H1 (cell line): ENCODE measurements at regions not wholly inside any gene's neighbourhood (a gene's known extent, or its start where the extent isn't known, plus 50 kb on each side); places are given as distances from the start of the nearest gene placed in this dataset.

Experiments used
- CHD1 ChIP-seq: IDR thresholded peaks from 2 replicates; pipeline ENCODE4 v1.6.1; 2012; ENCODE audit warnings: low read depth, low read length, improper control_type of control experiment
- MAFK ChIP-seq: IDR thresholded peaks from 2 replicates; pipeline ENCODE4 v1.6.1; 2012; ENCODE audit warnings: low read depth, mild to moderate bottlenecking, improper control_type of control experiment, low read length
- RNF2 ChIP-seq: fragments of 200-900, 300-1000 bp; sonication (generic); IDR thresholded peaks from 2 replicates; pipeline ENCODE4 v1.7.1; 2016; ENCODE audit warnings: borderline replicate concordance, low read depth, mild to moderate bottlenecking, antibody characterized with exemption, low read length; ENCODE audit not compliant: poor library complexity, severe bottlenecking; ENCODE audit errors: missing control alignments

GRCh38 chr16:35452471-35452870, 1993.1 kb downstream of the TP53TG3F start (continued):
- TF ChIP-seq RNF2 (no peak), MAFK (no peak), CHD1 (no peak)
- TF ChIP-seq, all 59 proteins: peak for 0
